Nucleus accumbens (tissue), 56 donors: ENCODE measurements at regions not wholly inside any gene's neighbourhood (a gene's known extent, or its start where the extent isn't known, plus 50 kb on each side); places are given as distances from the start of the nearest gene placed in this dataset.

Experiments used
- DNase-seq, 56 donors: peaks; one replicate each; lab custom pipeline; 2025; lab: John Stamatoyannopoulos, UW

DNA sequence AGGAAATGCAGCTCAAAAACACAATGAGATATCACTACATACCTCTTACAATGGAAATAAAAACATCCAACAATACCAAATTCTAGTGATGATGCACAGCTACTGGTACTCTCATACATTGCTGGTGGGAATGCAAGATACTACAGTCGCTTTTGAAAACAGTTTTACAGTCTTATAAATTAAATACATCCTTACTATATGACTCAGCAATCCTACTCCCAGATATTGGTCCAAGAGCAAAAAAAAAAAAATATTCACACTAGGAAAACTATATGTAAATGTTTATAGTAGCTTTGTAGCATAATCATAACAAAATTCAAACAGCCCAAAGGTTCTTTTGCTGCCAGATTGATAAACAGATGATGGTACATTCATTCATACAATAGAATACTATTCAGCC, 217.4 kb upstream of the FAM83B start:
- DNase-seq: no peak

DNA sequence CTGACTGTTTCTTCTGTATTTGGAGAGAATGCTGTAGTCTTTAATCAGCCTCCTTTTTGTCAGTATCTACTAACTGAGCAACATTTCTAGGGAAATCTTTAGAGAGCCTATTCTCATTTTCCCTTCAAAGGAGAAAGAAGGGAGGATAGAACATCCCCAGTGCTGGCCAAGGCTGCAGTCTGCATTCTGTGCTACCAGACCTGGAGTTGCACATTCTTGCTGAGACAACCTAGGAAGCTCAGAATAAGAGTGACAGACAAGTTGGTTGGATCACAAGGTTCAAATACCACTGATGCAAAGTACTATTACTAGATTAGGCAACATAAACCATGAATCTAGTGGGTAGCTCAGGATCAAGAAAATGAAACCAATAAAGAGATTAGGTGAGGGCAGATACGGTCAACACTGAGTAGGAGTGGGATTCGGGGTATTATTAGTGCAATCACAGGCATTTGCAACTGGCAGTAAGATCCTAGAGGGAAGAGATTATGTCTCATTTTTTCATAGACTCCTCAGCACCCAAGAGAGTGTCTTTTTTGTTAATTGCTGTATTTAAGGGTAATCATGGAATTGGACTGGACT, 213.5 kb upstream of the FAM83B start:
- DNase-seq: no peak

DNA sequence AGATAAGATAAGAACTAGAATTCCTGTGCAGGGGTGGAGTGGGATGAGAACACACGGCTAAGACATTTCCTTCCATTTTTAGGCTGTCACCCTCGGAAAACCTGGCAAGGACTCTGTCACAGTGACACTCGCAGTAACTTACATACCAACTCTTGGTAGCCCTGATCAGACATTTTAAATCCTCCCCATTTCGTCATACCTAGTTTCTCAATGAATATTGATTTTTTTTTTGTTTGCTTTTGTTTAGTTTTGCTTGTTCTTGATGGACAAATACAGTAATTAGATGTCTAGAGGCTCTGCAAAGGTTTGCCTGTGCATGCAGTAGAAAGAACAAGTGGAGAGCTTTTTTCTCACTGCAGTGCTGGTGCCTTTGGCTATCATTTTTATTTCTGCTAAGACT, 213.0 kb upstream of the FAM83B start:
- no peak for DNase-seq

GRCh38 chr6:54640911-54641310, 205.7 kb upstream of the FAM83B start:
- no peak for DNase-seq

- DNase-seq: no peak
Observed at GRCh38 chr6:54646069-54646950, 200.3 kb upstream of the FAM83B start.

GRCh38 chr6:54646951-54647664, 199.5 kb upstream of the FAM83B start:
- no peak for DNase-seq

- no peak for DNase-seq
Observed at GRCh38 chr6:54654381-54654780, 192.2 kb upstream of the FAM83B start.

DNA sequence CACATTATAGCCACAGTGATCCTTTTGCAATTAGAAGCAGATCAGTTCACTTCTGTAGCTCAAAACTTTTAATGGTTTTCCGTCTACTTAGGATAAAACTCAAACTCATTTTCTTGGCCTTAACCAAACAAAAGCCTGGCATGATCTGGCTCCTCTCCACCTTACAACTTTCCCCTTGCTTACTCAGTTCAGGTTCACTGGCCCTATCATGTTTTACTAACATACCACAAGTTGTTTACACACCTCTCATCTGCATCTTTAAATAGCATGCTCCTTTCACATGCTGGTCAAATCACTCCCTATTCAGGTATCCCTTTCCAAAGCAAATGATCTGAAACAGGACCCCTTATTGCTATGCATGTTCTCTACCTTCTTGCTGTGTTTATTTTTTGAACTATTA, 191.4 kb upstream of the FAM83B start:
- no peak for DNase-seq

- DNase-seq: no peak
Observed at GRCh38 chr6:54665278-54665677, 181.3 kb upstream of the FAM83B start.

DNA sequence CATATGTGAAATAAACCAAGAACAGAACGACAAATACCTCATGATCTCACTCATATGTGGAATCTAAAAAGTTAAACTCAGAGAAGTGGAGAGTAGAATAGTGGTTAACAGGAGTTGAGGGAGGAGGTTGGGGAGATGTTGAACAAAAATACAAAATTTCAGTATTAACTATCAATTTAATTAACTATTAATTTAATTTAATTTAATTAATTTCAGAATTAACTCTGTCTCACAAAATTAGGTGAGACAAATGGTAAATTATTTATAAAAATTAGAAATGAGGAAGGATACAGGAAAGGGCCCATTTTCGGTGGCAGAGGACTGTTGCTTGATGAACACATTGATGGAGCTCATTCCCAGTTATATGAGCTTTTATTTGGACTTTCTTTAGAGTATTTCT, 166.0 kb upstream of the FAM83B start:
- no peak for DNase-seq

DNA sequence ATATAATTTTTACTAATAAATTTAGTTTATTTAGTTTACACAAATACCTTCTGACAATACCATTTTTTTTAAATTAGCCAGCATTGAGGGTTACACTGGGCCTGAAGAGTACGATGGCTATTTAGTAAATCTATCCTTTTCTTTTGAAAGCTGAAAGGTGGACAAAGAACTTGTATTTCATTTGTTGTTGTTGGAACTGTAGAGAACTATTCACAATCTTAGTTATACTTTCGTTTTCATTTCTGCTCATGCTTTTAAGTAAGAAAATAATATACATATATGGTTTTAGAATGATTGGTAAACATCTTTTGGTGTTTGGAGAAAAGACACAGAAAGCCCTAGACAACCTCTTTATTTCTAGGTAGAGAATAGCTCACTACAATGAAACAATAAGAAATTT, 165.3 kb upstream of the FAM83B start:
- no peak for DNase-seq

- DNase-seq: no peak
Observed at GRCh38 chr6:54681987-54682386, 164.6 kb upstream of the FAM83B start.

DNA sequence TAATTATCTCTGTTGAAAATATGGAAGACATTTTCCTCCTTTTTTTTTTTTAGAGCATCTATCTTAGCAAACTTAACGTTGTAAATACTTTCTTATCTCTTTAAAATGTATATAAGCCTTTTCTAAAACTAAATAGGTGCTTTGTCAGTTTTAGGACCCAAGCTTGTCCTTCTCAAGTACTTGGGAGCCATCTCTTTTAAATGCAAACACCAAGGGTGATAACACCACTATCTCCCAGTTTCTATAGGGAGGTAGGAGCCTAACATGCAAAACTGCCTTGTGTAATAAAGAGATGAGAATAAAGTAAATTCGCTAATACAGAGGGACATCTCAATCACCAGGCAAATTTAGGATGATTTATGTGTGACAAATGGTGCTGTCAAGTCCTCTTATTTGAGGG, 157.0 kb upstream of the FAM83B start:
- DNase-seq: no peak

DNA sequence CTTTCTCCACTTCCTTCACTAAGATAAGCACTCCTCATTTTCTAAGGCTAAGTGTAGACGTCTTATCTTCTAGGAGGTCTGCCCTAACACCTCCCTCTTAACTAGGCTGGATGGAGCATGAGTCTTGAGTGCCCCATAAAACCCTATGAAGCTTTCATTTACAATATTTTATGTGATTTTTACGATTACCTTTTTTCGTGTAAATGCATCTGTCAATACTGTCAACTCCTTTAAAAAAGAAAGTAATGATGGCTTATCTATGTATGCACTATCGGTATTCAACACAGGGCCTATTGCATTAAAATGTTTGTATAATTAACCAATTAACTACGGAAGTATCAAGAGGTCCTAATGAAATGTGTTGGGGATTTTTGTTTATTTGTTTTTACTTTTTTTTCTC, 156.0 kb upstream of the FAM83B start:
- DNase-seq: no peak

- no peak for DNase-seq
Observed at GRCh38 chr6:54694928-54695532, 151.5 kb upstream of the FAM83B start.

DNA sequence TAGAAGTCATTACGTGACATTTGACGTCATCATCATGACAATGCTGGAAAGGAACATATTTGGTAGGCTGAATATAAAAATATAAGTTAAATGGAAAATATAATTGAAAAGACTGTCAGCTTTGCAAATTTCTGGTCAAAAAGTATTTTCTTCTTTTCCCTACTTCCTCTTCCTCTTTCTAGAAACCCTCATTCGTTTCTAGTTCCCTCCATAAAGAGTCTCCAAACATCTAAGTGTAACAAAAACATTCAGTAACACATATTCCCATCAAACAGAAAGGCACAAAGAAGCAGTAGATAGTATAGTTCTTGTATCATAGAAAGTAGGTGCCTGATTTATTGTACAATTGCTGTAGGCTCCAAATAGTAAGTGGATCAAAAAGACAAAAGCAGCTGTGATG, 150.8 kb upstream of the FAM83B start:
- DNase-seq: no peak

DNA sequence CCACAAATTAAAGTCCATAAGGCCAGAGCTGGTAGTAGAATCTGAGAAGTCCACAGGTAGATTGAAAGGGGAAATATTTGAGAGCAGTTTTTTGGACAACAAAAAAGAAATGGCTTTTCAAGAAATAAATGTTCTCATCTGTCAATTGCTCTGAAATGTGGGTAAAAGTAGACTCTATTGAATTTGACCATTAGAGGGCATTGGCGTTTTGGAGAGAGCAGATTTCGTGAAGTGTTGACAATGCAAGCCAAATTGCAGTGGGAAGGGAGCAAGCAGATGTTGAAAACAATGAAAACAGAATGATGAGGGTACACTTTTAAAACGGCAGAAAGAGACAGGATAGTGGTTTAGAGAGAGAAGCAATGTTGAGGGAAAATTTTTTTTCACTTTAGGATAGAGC, 149.1 kb upstream of the FAM83B start:
- no peak for DNase-seq

DNA sequence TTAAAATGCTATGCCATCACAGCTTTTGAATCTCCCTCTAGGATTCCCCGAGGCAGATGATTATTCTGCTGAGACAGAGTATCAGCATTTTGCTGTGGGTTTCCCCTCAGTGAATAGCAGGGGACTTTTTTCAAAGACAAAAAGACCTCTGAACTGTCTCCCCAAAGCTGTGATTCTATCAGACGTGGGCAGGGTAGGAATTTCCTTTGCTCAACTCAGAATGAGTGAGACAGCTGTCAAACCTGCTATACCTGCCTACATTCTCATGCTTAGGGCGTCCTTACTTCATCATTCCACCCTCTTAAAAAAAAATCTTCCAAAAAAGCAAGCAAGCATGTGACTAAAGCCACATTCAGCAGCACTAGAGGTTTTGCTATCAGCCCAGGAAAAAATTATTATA, 147.6 kb upstream of the FAM83B start:
- peak in 1 of 56 donors; percentile 2 for DNase-seq

GRCh38 chr6:54700158-54700557, 146.4 kb upstream of the FAM83B start:
- DNase-seq: no peak

DNA sequence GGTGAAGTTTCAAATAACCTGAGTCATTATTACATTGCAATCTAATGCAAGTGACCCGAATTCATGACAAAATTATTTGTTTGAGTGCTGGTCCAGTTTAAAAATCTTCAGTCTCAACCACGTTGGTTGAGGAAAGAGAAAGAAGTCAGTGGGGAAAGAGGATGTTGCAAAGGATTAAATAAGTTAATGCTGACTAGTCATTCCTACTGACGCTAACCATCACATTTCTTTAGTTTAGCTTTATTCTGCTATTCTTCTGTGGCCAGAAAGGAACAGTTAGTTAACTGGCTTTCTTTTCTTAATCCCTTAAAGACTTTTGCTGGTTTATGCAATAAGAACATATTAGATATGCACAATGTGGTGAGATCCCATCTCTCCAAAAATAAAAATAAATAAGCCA, 143.8 kb upstream of the FAM83B start:
- no peak for DNase-seq

DNA sequence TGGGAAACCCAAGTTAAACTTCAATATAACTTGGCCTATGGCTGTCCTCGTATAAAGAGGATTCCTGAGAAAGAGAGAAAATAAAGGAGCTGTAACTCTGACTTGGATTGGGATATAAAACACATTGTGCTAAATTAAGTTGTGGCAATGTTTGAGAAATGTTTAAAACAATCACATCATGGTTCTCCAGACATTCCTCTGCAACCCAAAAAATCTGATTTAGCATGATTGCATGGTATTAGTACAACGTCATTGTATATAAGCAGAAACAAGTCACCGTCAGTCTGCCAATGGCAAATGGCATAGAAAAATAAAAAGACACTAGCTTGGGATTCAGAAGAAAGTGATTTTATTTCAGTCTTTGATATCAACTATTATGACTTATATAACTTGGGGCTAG, 140.2 kb upstream of the FAM83B start:
- DNase-seq: no peak
